ENCODE measurements at regions not wholly inside any gene's neighbourhood (a gene's known extent, or its start where the extent isn't known, plus 50 kb on each side); places are given as distances from the start of the nearest gene placed in this dataset.

- Histone ChIP-seq H2BK120ac (ENCODE audit: low read depth, low read length, poor library complexity, severe bottlenecking) (no peak overlapping the region), H3K4ac (ENCODE audit: low read depth, low read length) (no peak overlapping the region), H4K20me1 (ENCODE audit: control insufficient read depth, insufficient read depth, insufficient read length) (no peaks in the 10 kb centered on the region), H3K4me1 (ENCODE audit: insufficient read depth, low read length) (no peaks in the 10 kb centered on the region), H3K23ac (ENCODE audit: insufficient read length, low read depth, low read length) (no peak overlapping the region), H3K4me2 (ENCODE audit: insufficient read depth, insufficient read length, low read length) (no peak overlapping the region), H3K27ac (ENCODE audit: insufficient read length, low read depth, low read length) (no peak overlapping the region), H4K91ac (ENCODE audit: insufficient read length, low read depth, low read length) (no peak overlapping the region), H3K9ac (ENCODE audit: extremely low read depth, insufficient read length, low read length) (no peak overlapping the region), H2BK20ac (ENCODE audit: low read depth, low read length, poor library complexity, severe bottlenecking) (no peak overlapping the region), H2BK15ac (ENCODE audit: low read depth, low read length) (no peak overlapping the region), H2AFZ (ENCODE audit: low read length) (no peak overlapping the region), H2BK12ac (ENCODE audit: insufficient read length, low read depth, low read length) (no peak overlapping the region), H3K9me3 (ENCODE audit: control insufficient read depth, low read depth, low read length) (no peaks in the 10 kb centered on the region), H4K5ac (ENCODE audit: insufficient read length, low read depth, low read length) (no peak overlapping the region), H3K14ac (ENCODE audit: insufficient read depth, low read length) (no peak overlapping the region), H3K79me1 (ENCODE audit: insufficient read depth, low read depth, low read length, poor library complexity, severe bottlenecking) (no peaks in the 10 kb centered on the region), H3K79me2 (ENCODE audit: insufficient read depth, low read length) (no peaks in the 10 kb centered on the region), H3K18ac (ENCODE audit: insufficient read length, low read depth, low read length) (no peak overlapping the region), H3K23me2 (ENCODE audit: insufficient read length, low read depth, low read length, poor library complexity, severe bottlenecking) (no peaks in the 10 kb centered on the region), H2AK5ac (ENCODE audit: insufficient read length, low read length) (no peak overlapping the region), H2BK5ac (ENCODE audit: insufficient read length, low read length) (no peak overlapping the region), H3K27me3 (ENCODE audit: insufficient read depth, low read length) (no peaks in the 10 kb centered on the region), H4K8ac (replicated peaks; ENCODE audit: insufficient read length, low read depth, low read length) (no peak overlapping the region), H3T11ph (ENCODE audit: low read length) (no peak overlapping the region), H3K56ac (ENCODE audit: insufficient read length, low read depth, low read length) (no peak overlapping the region)
- DNase-seq: no peak
- no CpG with 5 or more reads among the region's 3 CpGs for WGBS (ENCODE audit: extremely low coverage, insufficient read length, low lambda C conversion rate)
- H3K27ac Mint-ChIP-seq: no peak overlapping the region
- H3K36me3 Mint-ChIP-seq (ENCODE audit: insufficient read depth in 1 of 3, low read depth in 3 of 3): no peaks in the 10 kb centered on the region
- peak; percentile 49; the same call in 2 of the 3 replicates for TF ChIP-seq CTCF (conservative IDR thresholded peaks at IDR 0.05)
- no peaks in the 10 kb centered on the region; a peak in 1 of 5 replicates for H3K9me3 Mint-ChIP-seq
- no peaks in the 10 kb centered on the region for H3K27me3 Mint-ChIP-seq (ENCODE audit: low read depth)
- H3K4me1 Mint-ChIP-seq: peaks cover 6% of the 10 kb centered on the region in 2 experiments; a peak in 3 of 4 replicates
- no peak overlapping the region for H3K4me3 Mint-ChIP-seq
Observed at GRCh38 chr6:71190809-71191208, 97.8 kb upstream of the OGFRL1 start.
